ENCODE measurements at regions not wholly inside any gene's neighbourhood (a gene's known extent, or its start where the extent isn't known, plus 50 kb on each side); places are given as distances from the start of the nearest gene placed in this dataset.

- ChIA-PET POLR2A (no interaction called here), CTCF (ENCODE audit: low intra/inter-chr PET ratio) (no interaction called here)
- H3K9me3 ChIP-seq (replicated peaks; ENCODE audit: control insufficient read depth, insufficient read depth, low read depth, low read length): no peaks in the 10 kb centered on the region
- ATAC-seq (no peak), DNase-seq (ENCODE audit: extremely low read depth in 1 of 4, low spot score in 3 of 4) (no peak), FAIRE-seq (no peak)
- no peak overlapping the region for H3K4me2 ChIP-seq (ENCODE audit: insufficient read depth, low read length)
- no peaks in the 10 kb centered on the region for H4K20me1 ChIP-seq (replicated peaks; ENCODE audit: control insufficient read depth, insufficient read depth, low read length)
- no peak overlapping the region for H3K9ac ChIP-seq (ENCODE audit: insufficient read depth in 1 of 2, low read depth in 2 of 2, low read length in 2 of 2)
- no peak overlapping the region for H3K4me3 ChIP-seq
- H3K27ac ChIP-seq (ENCODE audit: extremely low read depth, low read depth, low read length): no peak overlapping the region
- H2AFZ ChIP-seq (ENCODE audit: low read depth, low read length): no peak overlapping the region
- BruUV-seq (replicated peaks): no TSS peak
- no peaks in the 10 kb centered on the region for H3K36me3 ChIP-seq (ENCODE audit: control insufficient read depth, insufficient read depth, low read length)
- intact Hi-C loops (cut with micrococcal nuclease): no loop called here
- in situ Hi-C loops (cut with MboI): no loop called here
- TF ChIP-seq MECOM (CRISPR knock-in tag; IDR thresholded peaks at IDR 0.05) (no peak), IRF1 (CRISPR knock-in tag; IDR thresholded peaks at IDR 0.05; ENCODE audit: borderline replicate concordance) (no peak), ASH1L (IDR thresholded peaks at IDR 0.05; ENCODE audit: borderline replicate concordance, low read depth, partially characterized antibody) (no peak), CBX1 (IDR thresholded peaks at IDR 0.05; ENCODE audit: low read depth) (no peak), HDAC1 (IDR thresholded peaks at IDR 0.05) (no peak)
- no peaks in the 10 kb centered on the region for H3K27me3 ChIP-seq (ENCODE audit: control insufficient read depth in 2 of 2, insufficient read depth in 2 of 2, low read length in 2 of 2)
- no peaks in the 10 kb centered on the region for H3K4me1 ChIP-seq (replicated peaks in 1 of 2; ENCODE audit: control insufficient read depth in 2 of 2, insufficient read depth in 2 of 2, low read length in 2 of 2)
- H3K9me1 ChIP-seq (ENCODE audit: control insufficient read depth, insufficient read depth, low read length): no peaks in the 10 kb centered on the region
- H3K79me2 ChIP-seq (ENCODE audit: control insufficient read depth, insufficient read depth, low read length): no peaks in the 10 kb centered on the region
Observed at GRCh38 chr4:103405415-103405814, 207.3 kb upstream of the CENPE start.

- Histone ChIP-seq H3K9me3 (replicated peaks; ENCODE audit: control insufficient read depth, insufficient read depth, low read depth, low read length) (no peaks in the 10 kb centered on the region), H3K36me3 (ENCODE audit: control insufficient read depth, insufficient read depth, low read length) (no peaks in the 10 kb centered on the region), H3K4me1 (replicated peaks in 1 of 2; ENCODE audit: control insufficient read depth in 2 of 2, insufficient read depth in 2 of 2, low read length in 2 of 2) (no peaks in the 10 kb centered on the region), H3K4me2 (ENCODE audit: insufficient read depth, low read length) (no peak overlapping the region), H2AFZ (ENCODE audit: low read depth, low read length) (no peak overlapping the region), H3K27ac (ENCODE audit: extremely low read depth, low read depth, low read length) (no peak overlapping the region), H4K20me1 (replicated peaks; ENCODE audit: control insufficient read depth, insufficient read depth, low read length) (no peaks in the 10 kb centered on the region), H3K9me1 (ENCODE audit: control insufficient read depth, insufficient read depth, low read length) (no peaks in the 10 kb centered on the region), H3K79me2 (ENCODE audit: control insufficient read depth, insufficient read depth, low read length) (no peaks in the 10 kb centered on the region), H3K27me3 (ENCODE audit: control insufficient read depth in 2 of 2, insufficient read depth in 2 of 2, low read length in 2 of 2) (no peaks in the 10 kb centered on the region), H3K4me3 (no peak overlapping the region), H3K9ac (ENCODE audit: insufficient read depth in 1 of 2, low read depth in 2 of 2, low read length in 2 of 2) (no peak overlapping the region)
- POLR2A ChIA-PET: no interaction called here
- WGBS (ENCODE audit: insufficient coverage, low coverage, missing lambda C conversion rate): 3% methylated on average over 2 of the region's 2 CpGs
- BruUV-seq (replicated peaks): no TSS peak
- ATAC-seq: no peak
- intact Hi-C loops (cut with micrococcal nuclease) (no loop called here), in situ Hi-C loops (cut with MboI) (no loop called here)
- DNase-seq (ENCODE audit: extremely low read depth in 1 of 4, low spot score in 3 of 4): no peak
- TF ChIP-seq SNIP1 (IDR thresholded peaks at IDR 0.05; ENCODE audit: low read depth) (no peak), LEF1 (IDR thresholded peaks at IDR 0.05) (no peak), ZEB2 (IDR thresholded peaks at IDR 0.05) (no peak), ZNF655 (CRISPR knock-in tag; IDR thresholded peaks at IDR 0.05) (no peak), CLOCK (CRISPR knock-in tag; IDR thresholded peaks at IDR 0.05; ENCODE audit: borderline replicate concordance) (no peak)
- CTCF ChIA-PET (ENCODE audit: low intra/inter-chr PET ratio): no interaction called here
- no peak for FAIRE-seq
Observed at GRCh38 chr4:103403619-103404018, 205.5 kb upstream of the CENPE start.

All from K562 (cell line).